Hepatocyte (in vitro differentiated cells): ENCODE measurements at regions not wholly inside any gene's neighbourhood (a gene's known extent, or its start where the extent isn't known, plus 50 kb on each side); places are given as distances from the start of the nearest gene placed in this dataset.

Source experiments
- DNase-seq: peaks from one replicate; pipeline ENCODE4 v3.0.0-alpha.2; 2016; ENCODE audit warnings: low spot score
- H2AFZ ChIP-seq: fragments of 200-600 bp; sonication (generic); 2 replicates; pipeline ENCODE4 v1.6.0; 2016; ENCODE audit warnings: antibody characterized with exemption, mild to moderate bottlenecking
- H3K27ac ChIP-seq: fragments of 200-600 bp; sonication (generic); 2 replicates; pipeline ENCODE4 v1.5.1; 2016; ENCODE audit warnings: mild to moderate bottlenecking
- H3K27me3 ChIP-seq: fragments of 200-600 bp; sonication (generic); 2 replicates; pipeline ENCODE4 v1.6.1; 2016
- H3K36me3 ChIP-seq: fragments of 200-600 bp; sonication (generic); replicated peaks from 2 replicates; pipeline ENCODE4 v1.5.1; 2016; ENCODE audit warnings: low read depth; ENCODE audit not compliant: insufficient read depth
- H3K4me1 ChIP-seq: fragments of 200-600 bp; sonication (generic); 2 replicates; pipeline ENCODE4 v1.5.1; 2016; ENCODE audit warnings: mild to moderate bottlenecking, moderate library complexity; ENCODE audit not compliant: insufficient read depth
- H3K4me2 ChIP-seq: fragments of 200-600 bp; sonication (generic); 2 replicates; pipeline ENCODE4 v1.6.0; 2016
- H3K4me3 ChIP-seq: fragments of 200-600 bp; sonication (generic); 2 replicates; pipeline ENCODE4 v1.5.1; 2016; ENCODE audit warnings: mild to moderate bottlenecking
- H3K79me2 ChIP-seq: fragments of 200-600 bp; sonication (generic); 2 replicates; pipeline ENCODE4 v1.6.0; 2017; ENCODE audit warnings: mild to moderate bottlenecking
- H3K9me2 ChIP-seq: fragments of 200-600 bp; sonication (generic); replicated peaks from 2 replicates; pipeline ENCODE4 v1.6.0; 2017; ENCODE audit warnings: mild to moderate bottlenecking; ENCODE audit not compliant: insufficient read depth
- H3K9me3 ChIP-seq: fragments of 200-600 bp; sonication (generic); 2 replicates; pipeline ENCODE4 v1.5.1; 2016; ENCODE audit warnings: low read depth, mild to moderate bottlenecking
- H4K20me1 ChIP-seq: fragments of 200-600 bp; sonication (generic); 2 replicates; pipeline ENCODE4 v1.6.0; 2016; ENCODE audit warnings: mild to moderate bottlenecking; ENCODE audit not compliant: insufficient read depth, poor library complexity, severe bottlenecking
- CTCF ChIP-seq: fragments of 200-600 bp; sonication (generic); IDR thresholded peaks from 2 replicates; pipeline ENCODE4 v1.5.1; 2016; ENCODE audit warnings: antibody characterized with exemption, mild to moderate bottlenecking; ENCODE audit not compliant: poor library complexity
- EZH2 ChIP-seq: fragments of 200-600 bp; sonication (generic); IDR thresholded peaks from 2 replicates; pipeline ENCODE4 v1.6.1; 2016; ENCODE audit warnings: antibody characterized with exemption, mild to moderate bottlenecking, borderline replicate concordance
- EZH2phosphoT487 ChIP-seq: fragments of 200-600 bp; sonication (generic); IDR thresholded peaks from one replicate; pipeline ENCODE4 v1.6.1; 2018; ENCODE audit warnings: antibody characterized with exemption, mild to moderate bottlenecking, low read depth, moderate library complexity; ENCODE audit not compliant: unreplicated experiment, severe bottlenecking
- WGBS: methylation state at CpG from one replicate; pipeline ENCODE4 v1.1.6; 2016; ENCODE audit warnings: low lambda C conversion rate; ENCODE audit errors: missing lambda C conversion rate; 5-methylcytosine and 5-hydroxymethylcytosine counted together

GRCh38 chr12:89947437-89948270 lies 239.0 kb upstream of the ATP2B1 start:
- TF ChIP-seq CTCF: no peak
- TF ChIP-seq EZH2: no peak
- TF ChIP-seq EZH2phosphoT487: peak; percentile 23
- Histone ChIP-seq H3K4me1 (peaks cover 62% of the 10 kb centered on the region), H3K27ac (peak overlapping the region; percentile 86), H3K4me2 (peak overlapping the region; percentile 41), H4K20me1 (no peaks in the 10 kb centered on the region), H2AFZ (no peak overlapping the region), H3K27me3 (no peaks in the 10 kb centered on the region), H3K4me3 (no peak overlapping the region), H3K9me3 (no peaks in the 10 kb centered on the region), H3K79me2 (no peaks in the 10 kb centered on the region), H3K36me3 (no peaks in the 10 kb centered on the region), H3K9me2 (no peaks in the 10 kb centered on the region)
- WGBS: 19% methylated on average over 5 of the region's 5 CpGs
- peak; percentile 77 for DNase-seq

- H3K9me3 ChIP-seq: no peaks in the 10 kb centered on the region
- DNase-seq: no peak
- no peak overlapping the region for H3K4me3 ChIP-seq
- TF ChIP-seq CTCF (no peak), EZH2 (no peak), EZH2phosphoT487 (no peak)
- 65% methylated on average over 6 of the region's 6 CpGs for WGBS
- H3K79me2 ChIP-seq: no peaks in the 10 kb centered on the region
- H4K20me1 ChIP-seq: no peaks in the 10 kb centered on the region
- H3K4me2 ChIP-seq: peak overlapping the region; percentile 41
- no peak overlapping the region for H2AFZ ChIP-seq
- no peaks in the 10 kb centered on the region for H3K9me2 ChIP-seq
- H3K4me1 ChIP-seq: peaks cover 64% of the 10 kb centered on the region
- H3K36me3 ChIP-seq: no peaks in the 10 kb centered on the region
- H3K27ac ChIP-seq: peak overlapping the region; percentile 86
- H3K27me3 ChIP-seq: no peaks in the 10 kb centered on the region
These were observed 238.0 kb upstream of the ATP2B1 start for GRCh38 chr12:89946518-89947135.

GRCh38 chr12:89945123-89945522 lies 236.5 kb upstream of the ATP2B1 start:
- Histone ChIP-seq H3K4me2 (no peak overlapping the region), H3K36me3 (no peaks in the 10 kb centered on the region), H3K27ac (no peak overlapping the region), H3K4me1 (peaks cover 54% of the 10 kb centered on the region), H3K9me2 (no peaks in the 10 kb centered on the region), H3K9me3 (no peaks in the 10 kb centered on the region), H2AFZ (no peak overlapping the region), H3K79me2 (no peaks in the 10 kb centered on the region), H4K20me1 (no peaks in the 10 kb centered on the region), H3K4me3 (no peak overlapping the region), H3K27me3 (no peaks in the 10 kb centered on the region)
- no peak for TF ChIP-seq CTCF
- no peak for TF ChIP-seq EZH2
- no peak for TF ChIP-seq EZH2phosphoT487
- DNase-seq: no peak
